ENCODE measurements at regions not wholly inside any gene's neighbourhood (a gene's known extent, or its start where the extent isn't known, plus 50 kb on each side); places are given as distances from the start of the nearest gene placed in this dataset.

DNA sequence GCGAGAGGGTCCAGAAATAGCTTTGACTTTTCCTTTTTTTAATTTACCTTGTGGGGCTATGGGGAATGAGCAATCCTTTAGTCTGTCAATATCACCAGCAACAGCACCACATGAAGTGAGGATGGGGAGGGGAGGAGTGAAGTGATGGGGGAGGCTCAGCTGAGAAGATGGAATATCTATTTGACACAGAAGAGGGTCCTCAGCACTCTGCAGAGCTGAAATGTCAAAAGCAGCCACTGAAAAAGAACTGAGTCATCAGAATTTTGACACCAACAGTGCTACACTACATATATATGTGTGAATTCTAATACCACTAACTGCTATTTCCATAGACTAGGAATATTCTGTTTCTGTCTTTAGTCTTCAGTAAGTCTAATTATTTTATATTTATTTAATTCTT, 427.0 kb upstream of the PBX1 start:
- no peak overlapping the region for H3K27ac ChIP-seq (ENCODE audit: insufficient read depth, low read depth, low read length)
- H3K9ac ChIP-seq (replicated peaks; ENCODE audit: extremely low read depth, insufficient read depth, low read length): no peak overlapping the region
- CTCF ChIA-PET: no interaction called here
- H2AFZ ChIP-seq (ENCODE audit: low read depth, low read length): no peak overlapping the region
- H3K4me3 ChIP-seq (replicated peaks in 1 of 3; ENCODE audit: insufficient read depth in 1 of 3, low read depth in 1 of 3, low read length in 3 of 3): no peak overlapping the region
- dilution Hi-C loops (cut with MboI; ENCODE audit: extremely low pct_ligation_motif_present, low sequenced_read_pairs) (no loop called here), intact Hi-C loops (cut with micrococcal nuclease) (no loop called here)
- H3K4me1 ChIP-seq (ENCODE audit: control insufficient read depth, extremely low read depth, insufficient read depth, low read length): no peaks in the 10 kb centered on the region
- FAIRE-seq (no peak), DNase-seq (ENCODE audit: low read depth, low spot score) (no peak)
- no peak overlapping the region for H3K4me2 ChIP-seq (ENCODE audit: insufficient read depth, low read length)
- no peaks in the 10 kb centered on the region for H3K36me3 ChIP-seq (ENCODE audit: control insufficient read depth in 2 of 2, extremely low read depth in 1 of 2, insufficient read depth in 2 of 2, low read length in 2 of 2)
- BruUV-seq (replicated peaks): no TSS peak
- H3K9me1 ChIP-seq (replicated peaks; ENCODE audit: control insufficient read depth, extremely low read depth, insufficient read depth, low read length): no peaks in the 10 kb centered on the region
- H3K79me2 ChIP-seq (ENCODE audit: control insufficient read depth, insufficient read depth, low read length): no peaks in the 10 kb centered on the region
- TF ChIP-seq GATA2 (IDR thresholded peaks at IDR 0.05; ENCODE audit: insufficient read depth, insufficient read length, low read depth, low read length): no peak
- TF ChIP-seq JUN (IDR thresholded peaks at IDR 0.05; ENCODE audit: borderline replicate concordance, insufficient read depth, insufficient read length, low read depth): no peak
- no peak for TF ChIP-seq POLR2A (IDR thresholded peaks at IDR 0.05; ENCODE audit: low read depth, low read length)
- no peak for TF ChIP-seq POLR2AphosphoS5 (IDR thresholded peaks at IDR 0.05; ENCODE audit: insufficient read depth, low read depth, low read length)
- H4K20me1 ChIP-seq (replicated peaks; ENCODE audit: control insufficient read depth, extremely low read depth, insufficient read depth, low read length): no peaks in the 10 kb centered on the region
- H3K9me3 ChIP-seq (replicated peaks; ENCODE audit: control insufficient read depth, insufficient read depth, low read length): no peaks in the 10 kb centered on the region
- no peaks in the 10 kb centered on the region for H3K27me3 ChIP-seq (ENCODE audit: control insufficient read depth in 2 of 2, insufficient read depth in 2 of 2, low read length in 2 of 2)
- POLR2A ChIA-PET: no interaction called here

DNA sequence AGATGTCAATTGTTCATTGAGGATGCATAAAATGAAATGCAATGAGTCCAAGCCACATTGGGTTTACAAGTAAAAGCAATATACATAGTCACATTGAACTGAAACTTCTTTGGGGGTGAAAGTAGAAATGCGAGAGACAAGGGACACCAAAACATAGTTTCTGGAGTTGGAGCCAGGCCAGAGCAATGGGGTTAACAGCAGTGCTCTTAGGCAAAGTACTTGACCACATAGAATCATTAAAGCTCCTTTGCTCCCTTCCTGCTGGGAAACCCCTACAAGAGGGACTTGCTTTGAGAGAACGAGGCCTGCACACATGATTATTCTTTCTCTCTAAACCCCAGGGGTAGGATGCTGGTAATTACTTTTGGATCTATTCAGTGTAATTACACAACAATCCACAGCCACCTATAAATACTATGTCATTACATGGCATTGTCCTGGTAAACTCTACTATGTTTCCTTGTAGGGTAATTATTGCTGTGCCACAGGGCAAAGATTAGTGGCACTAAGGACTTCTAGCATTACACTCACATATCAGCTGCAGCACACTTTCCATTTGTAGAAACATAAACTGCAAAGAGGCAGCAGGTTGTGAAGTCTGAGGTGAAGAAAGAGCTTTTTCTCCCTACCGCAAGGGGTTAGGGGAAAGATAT, 421.6 kb upstream of the PBX1 start:
- no peaks in the 10 kb centered on the region for H3K79me2 ChIP-seq (ENCODE audit: control insufficient read depth, insufficient read depth, low read length)
- dilution Hi-C loops (cut with MboI; ENCODE audit: extremely low pct_ligation_motif_present, low sequenced_read_pairs): no loop called here
- FAIRE-seq: no peak
- no peaks in the 10 kb centered on the region for H3K9me3 ChIP-seq (replicated peaks; ENCODE audit: control insufficient read depth, insufficient read depth, low read length)
- no peaks in the 10 kb centered on the region for H4K20me1 ChIP-seq (replicated peaks; ENCODE audit: control insufficient read depth, extremely low read depth, insufficient read depth, low read length)
- H3K27ac ChIP-seq (ENCODE audit: insufficient read depth, low read depth, low read length): no peak overlapping the region
- no peak overlapping the region for H2AFZ ChIP-seq (ENCODE audit: low read depth, low read length)
- no peak overlapping the region for H3K9ac ChIP-seq (replicated peaks; ENCODE audit: extremely low read depth, insufficient read depth, low read length)
- DNase-seq (ENCODE audit: low read depth, low spot score): no peak
- intact Hi-C loops (cut with micrococcal nuclease): no loop called here
- no peaks in the 10 kb centered on the region for H3K9me1 ChIP-seq (replicated peaks; ENCODE audit: control insufficient read depth, extremely low read depth, insufficient read depth, low read length)
- no peaks in the 10 kb centered on the region for H3K27me3 ChIP-seq (ENCODE audit: control insufficient read depth in 2 of 2, insufficient read depth in 2 of 2, low read length in 2 of 2)
- BruUV-seq (replicated peaks): no TSS peak
- no peaks in the 10 kb centered on the region for H3K36me3 ChIP-seq (ENCODE audit: control insufficient read depth in 2 of 2, extremely low read depth in 1 of 2, insufficient read depth in 2 of 2, low read length in 2 of 2)
- H3K4me2 ChIP-seq (ENCODE audit: insufficient read depth, low read length): no peak overlapping the region
- no peaks in the 10 kb centered on the region for H3K4me1 ChIP-seq (ENCODE audit: control insufficient read depth, extremely low read depth, insufficient read depth, low read length)
- no peak for TF ChIP-seq FOS (IDR thresholded peaks at IDR 0.05; ENCODE audit: borderline replicate concordance, insufficient read depth, low read length)
- TF ChIP-seq, protein P1, sequence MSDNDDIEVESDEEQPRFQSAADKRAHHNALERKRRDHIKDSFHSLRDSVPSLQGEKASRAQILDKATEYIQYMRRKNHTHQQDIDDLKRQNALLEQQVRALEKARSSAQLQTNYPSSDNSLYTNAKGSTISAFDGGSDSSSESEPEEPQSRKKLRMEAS (IDR thresholded peaks at IDR 0.05; ENCODE audit: insufficient read depth, insufficient read length): no peak
- no peak for TF ChIP-seq GATA2 (IDR thresholded peaks at IDR 0.05; ENCODE audit: insufficient read depth, insufficient read length, low read depth, low read length)
- TF ChIP-seq JUN (IDR thresholded peaks at IDR 0.05; ENCODE audit: borderline replicate concordance, insufficient read depth, insufficient read length, low read depth): no peak
- TF ChIP-seq EZH2 (IDR thresholded peaks at IDR 0.05; ENCODE audit: borderline replicate concordance, low read depth, low read length, severe bottlenecking): no peak
- no peak for TF ChIP-seq POLR2AphosphoS5 (IDR thresholded peaks at IDR 0.05; ENCODE audit: insufficient read depth, low read depth, low read length)
- TF ChIP-seq POLR2A (IDR thresholded peaks at IDR 0.05; ENCODE audit: low read depth, low read length): no peak
- TF ChIP-seq MYC (IDR thresholded peaks at IDR 0.05; ENCODE audit: low read depth, low read length): no peak
- TF ChIP-seq, protein P2, sequence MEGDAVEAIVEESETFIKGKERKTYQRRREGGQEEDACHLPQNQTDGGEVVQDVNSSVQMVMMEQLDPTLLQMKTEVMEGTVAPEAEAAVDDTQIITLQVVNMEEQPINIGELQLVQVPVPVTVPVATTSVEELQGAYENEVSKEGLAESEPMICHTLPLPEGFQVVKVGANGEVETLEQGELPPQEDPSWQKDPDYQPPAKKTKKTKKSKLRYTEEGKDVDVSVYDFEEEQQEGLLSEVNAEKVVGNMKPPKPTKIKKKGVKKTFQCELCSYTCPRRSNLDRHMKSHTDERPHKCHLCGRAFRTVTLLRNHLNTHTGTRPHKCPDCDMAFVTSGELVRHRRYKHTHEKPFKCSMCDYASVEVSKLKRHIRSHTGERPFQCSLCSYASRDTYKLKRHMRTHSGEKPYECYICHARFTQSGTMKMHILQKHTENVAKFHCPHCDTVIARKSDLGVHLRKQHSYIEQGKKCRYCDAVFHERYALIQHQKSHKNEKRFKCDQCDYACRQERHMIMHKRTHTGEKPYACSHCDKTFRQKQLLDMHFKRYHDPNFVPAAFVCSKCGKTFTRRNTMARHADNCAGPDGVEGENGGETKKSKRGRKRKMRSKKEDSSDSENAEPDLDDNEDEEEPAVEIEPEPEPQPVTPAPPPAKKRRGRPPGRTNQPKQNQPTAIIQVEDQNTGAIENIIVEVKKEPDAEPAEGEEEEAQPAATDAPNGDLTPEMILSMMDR (IDR thresholded peaks at IDR 0.05; ENCODE audit: extremely low read depth in 1 of 2, insufficient read depth in 1 of 2, low read depth in 1 of 2, low read length in 2 of 2): no peak
- ChIA-PET POLR2A (no interaction called here), CTCF (no interaction called here)
- H3K4me3 ChIP-seq (replicated peaks in 1 of 3; ENCODE audit: insufficient read depth in 1 of 3, low read depth in 1 of 3, low read length in 3 of 3): no peak overlapping the region
